Esophagus muscularis mucosa (tissue), 4 donors: ENCODE measurements at regions not wholly inside any gene's neighbourhood (a gene's known extent, or its start where the extent isn't known, plus 50 kb on each side); places are given as distances from the start of the nearest gene placed in this dataset.

Experiments used
- DNase-seq: peaks from one replicate; pipeline ENCODE4 v3.0.0-alpha.2; 2017; ENCODE audit errors: extremely low spot score
- H3K27ac ChIP-seq, 4 donors: fragments of 200-600 bp; sonication (generic); replicated peaks in 1 of 4; 1 replicate in 3 of 4; 2 replicates in 1 of 4; pipeline ENCODE4 v1.5.1; 2016 to 2019; ENCODE audit warnings: mild to moderate bottlenecking in 1 of 4
- H3K27me3 ChIP-seq, 4 donors: fragments of 200-600 bp; sonication (generic); one replicate each; pipeline versions ENCODE4 v1.5.1 to v1.6.0; 2016 to 2019
- H3K36me3 ChIP-seq, 4 donors: fragments of 200-600 bp; sonication (generic); one replicate each; pipeline ENCODE4 v1.5.1; 2016 to 2019
- H3K4me1 ChIP-seq, 4 donors: fragments of 200-600 bp; sonication (generic); one replicate each; pipeline ENCODE4 v1.5.1; 2016 to 2019
- H3K4me3 ChIP-seq, 4 donors: fragments of 200-600 bp; sonication (generic); 1 replicate in 2 of 4; 2 replicates in 2 of 4; pipeline ENCODE4 v1.5.1; 2016 to 2019; ENCODE audit warnings: mild to moderate bottlenecking in 4 of 4, moderate library complexity in 1 of 4
- H3K9me3 ChIP-seq, 4 donors: fragments of 200-600 bp; sonication (generic); 1 replicate in 3 of 4; 2 replicates in 1 of 4; pipeline ENCODE4 v1.5.1; 2016 to 2019
- CTCF ChIP-seq, 3 experiments: fragments of 200-600 bp in 2 of 3; fragments of 450-650 bp in 1 of 3; sonication (generic) in 2 of 3; IDR thresholded peaks; one replicate each; pipeline ENCODE4 v1.5.1; 2017 to 2019; ENCODE audit warnings: antibody characterized with exemption in 3 of 3, mild to moderate bottlenecking in 2 of 3, moderate library complexity in 1 of 3
- EP300 ChIP-seq: sonication (generic); formaldehyde crosslinking; IDR thresholded peaks from one replicate; pipeline ENCODE4 v1.6.1; 2017; ENCODE audit warnings: antibody characterized with exemption
- POLR2A ChIP-seq: fragments of 450-650 bp; IDR thresholded peaks from one replicate; pipeline ENCODE4 v1.6.1; 2017; ENCODE audit warnings: antibody characterized with exemption, moderate library complexity, mild to moderate bottlenecking, low read depth
- POLR2AphosphoS5 ChIP-seq, 2 donors: sonication (generic); formaldehyde crosslinking; IDR thresholded peaks; one replicate each; pipeline ENCODE4 v1.6.1; 2017; ENCODE audit warnings: antibody characterized with exemption in 2 of 2
- WGBS: methylation state at CpG from one replicate; pipeline ENCODE4 v1.1.5; 2018; 5-methylcytosine and 5-hydroxymethylcytosine counted together
- intact Hi-C: fragments of 100-400 bp; cut with DNase I; formaldehyde crosslinking; loops from one replicate; pipeline ENCODE4 v1.15.1; 2023

DNA sequence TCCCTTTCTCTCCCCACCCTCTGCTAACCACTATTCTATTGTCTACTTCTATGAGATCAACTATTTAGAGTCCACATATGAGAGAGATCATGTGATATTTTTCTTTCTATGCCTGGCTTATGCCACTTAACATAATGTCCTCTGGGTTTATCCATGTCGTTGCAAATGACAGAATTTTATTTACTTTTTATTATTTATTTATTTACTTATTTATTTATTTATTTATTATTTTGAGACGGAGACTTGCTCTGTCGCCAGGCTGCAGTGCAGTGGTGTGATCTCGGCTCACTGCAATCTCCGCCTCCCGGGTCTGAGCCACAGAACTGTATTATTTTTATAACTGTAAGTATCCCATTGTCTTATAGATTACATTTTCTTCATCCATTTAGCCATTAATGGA, 443.4 kb upstream of the CDH19 start:
- no peaks in the 10 kb centered on the region for H3K27me3 ChIP-seq
- H3K9me3 ChIP-seq = no peaks in the 10 kb centered on the region
- intact Hi-C loops = no loop called here
- no peak overlapping the region for H3K27ac ChIP-seq
- no peaks in the 10 kb centered on the region for H3K36me3 ChIP-seq
- H3K4me3 ChIP-seq = no peak overlapping the region
- no peaks in the 10 kb centered on the region for H3K4me1 ChIP-seq
- 84% methylated on average over 6 of the region's 6 CpGs for WGBS
- TF ChIP-seq EP300 = no peak
- no peak for TF ChIP-seq POLR2A
- TF ChIP-seq POLR2AphosphoS5 (IDR thresholded peaks at IDR 0.05) = no peak
- no peak for TF ChIP-seq CTCF (IDR thresholded peaks at IDR 0.05)
- no peak for DNase-seq

DNA sequence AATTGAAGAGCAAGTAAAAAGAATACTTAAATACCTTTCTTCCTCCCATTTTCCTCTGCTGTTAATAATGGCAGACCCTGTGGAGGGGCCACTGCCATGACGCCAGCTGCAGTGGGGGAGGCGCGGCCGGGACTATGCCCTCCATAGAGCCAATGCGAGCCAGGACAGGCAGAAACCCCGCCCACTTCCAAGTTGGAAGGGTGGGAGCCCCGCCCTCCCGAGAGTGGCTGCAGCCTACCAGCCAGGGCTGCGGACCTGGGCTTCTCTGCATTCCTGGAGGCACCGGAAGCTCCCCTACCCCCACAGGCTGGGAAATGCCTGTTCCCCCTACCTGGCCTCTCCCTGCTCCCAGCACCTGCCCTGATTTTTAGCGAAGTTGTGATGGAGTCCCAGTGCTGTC, 439.4 kb upstream of the CDH19 start:
- no peak for DNase-seq
- WGBS = 93% methylated on average over 10 of the region's 11 CpGs
- intact Hi-C loops = no loop called here
- Histone ChIP-seq H3K27me3 (no peaks in the 10 kb centered on the region), H3K27ac (no peak overlapping the region), H3K4me3 (no peak overlapping the region), H3K4me1 (no peaks in the 10 kb centered on the region), H3K9me3 (no peaks in the 10 kb centered on the region), H3K36me3 (no peaks in the 10 kb centered on the region)
- TF ChIP-seq POLR2AphosphoS5 (IDR thresholded peaks at IDR 0.05) (no peak), CTCF (IDR thresholded peaks at IDR 0.05) (no peak), EP300 (no peak), POLR2A (no peak)

DNA sequence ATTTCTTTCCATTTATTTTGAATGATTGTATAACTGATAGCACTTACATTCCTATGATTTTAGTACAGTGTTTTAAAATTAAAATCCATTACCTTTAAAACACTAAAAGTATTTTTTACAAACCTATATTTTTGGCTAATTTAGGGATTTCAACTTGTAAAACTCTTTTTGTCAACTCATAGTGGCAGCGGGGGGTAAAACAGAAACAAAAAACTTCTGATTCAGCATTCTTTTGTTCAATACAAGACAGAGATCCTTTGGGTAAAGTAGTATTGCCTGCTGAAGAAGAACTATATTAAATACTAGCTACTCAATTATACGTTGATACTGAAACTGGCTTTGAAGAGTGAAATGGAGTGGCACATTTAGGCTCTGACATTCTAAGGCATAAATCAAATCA, 437.4 kb upstream of the CDH19 start:
- Histone ChIP-seq H3K27me3 (no peaks in the 10 kb centered on the region), H3K4me3 (no peak overlapping the region), H3K27ac (no peak overlapping the region), H3K36me3 (no peaks in the 10 kb centered on the region), H3K4me1 (no peaks in the 10 kb centered on the region), H3K9me3 (no peaks in the 10 kb centered on the region)
- 78% methylated on average over 2 of the region's 2 CpGs for WGBS
- DNase-seq = no peak
- no peak for TF ChIP-seq POLR2A
- TF ChIP-seq POLR2AphosphoS5 (IDR thresholded peaks at IDR 0.05) = no peak
- TF ChIP-seq CTCF (IDR thresholded peaks at IDR 0.05) = no peak
- TF ChIP-seq EP300 = no peak
- intact Hi-C loops = no loop called here

GRCh38 chr18:67035026-67035425, 431.1 kb upstream of the CDH19 start:
- no peak overlapping the region for H3K4me3 ChIP-seq
- H3K36me3 ChIP-seq = no peaks in the 10 kb centered on the region
- no peak for TF ChIP-seq POLR2A
- no peak for TF ChIP-seq EP300
- no peak for TF ChIP-seq CTCF (IDR thresholded peaks at IDR 0.05)
- no peak for TF ChIP-seq POLR2AphosphoS5 (IDR thresholded peaks at IDR 0.05)
- H3K9me3 ChIP-seq = no peaks in the 10 kb centered on the region
- H3K27me3 ChIP-seq = no peaks in the 10 kb centered on the region
- intact Hi-C loops = no loop called here
- H3K4me1 ChIP-seq = no peaks in the 10 kb centered on the region
- H3K27ac ChIP-seq = no peak overlapping the region
- 68% methylated on average over 4 of the region's 4 CpGs for WGBS
- DNase-seq = no peak

DNA sequence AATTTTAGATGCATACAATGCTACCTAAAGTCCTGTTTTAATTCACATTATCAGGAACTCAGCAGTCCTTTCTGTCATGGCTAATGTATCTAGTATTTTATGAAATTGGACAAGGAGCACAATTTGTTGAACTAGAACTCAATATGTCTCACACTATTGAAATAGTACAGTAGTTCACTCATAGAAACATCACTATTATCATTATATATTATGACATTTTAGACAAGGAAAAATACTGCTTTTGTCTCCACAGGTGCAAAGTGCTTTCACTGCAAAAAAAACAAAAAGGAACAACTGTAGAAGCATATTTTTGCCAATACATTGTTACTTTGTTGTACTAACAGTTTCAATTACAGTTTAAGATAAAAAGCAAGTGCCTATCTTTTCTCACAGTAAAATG, 419.2 kb upstream of the CDH19 start:
- Histone ChIP-seq H3K36me3 (no peaks in the 10 kb centered on the region), H3K27me3 (no peaks in the 10 kb centered on the region), H3K27ac (no peak overlapping the region), H3K4me3 (no peak overlapping the region), H3K4me1 (no peaks in the 10 kb centered on the region), H3K9me3 (no peaks in the 10 kb centered on the region)
- TF ChIP-seq POLR2AphosphoS5 (IDR thresholded peaks at IDR 0.05) (no peak), CTCF (IDR thresholded peaks at IDR 0.05) (no peak), POLR2A (no peak), EP300 (no peak)
- DNase-seq = no peak
- intact Hi-C loops = no loop called here
